Keratinocyte (primary cell): ENCODE measurements at regions not wholly inside any gene's neighbourhood (a gene's known extent, or its start where the extent isn't known, plus 50 kb on each side); places are given as distances from the start of the nearest gene placed in this dataset.

Experiments used
- DNase-seq: peaks from one replicate; pipeline ENCODE4 v3.0.0-alpha.2; 2011; ENCODE audit warnings: low read depth, missing footprints, low spot score
- FAIRE-seq: peaks from 2 replicates; lab custom pipeline; 2011; peaks lifted over from hg19 to GRCh38; lab: Jason Lieb, UNC
- H2AFZ ChIP-seq: 2 replicates; pipeline ENCODE4 v1.6.0; 2012; ENCODE audit warnings: low read length, control low read depth, inconsistent platforms; ENCODE audit not compliant: control insufficient read depth
- H3K27ac ChIP-seq: 2 replicates; pipeline ENCODE4 v1.5.1; 2011; ENCODE audit warnings: low read length; ENCODE audit not compliant: control insufficient read depth, insufficient read depth
- H3K27me3 ChIP-seq: 3 replicates; pipeline ENCODE4 v1.6.0; 2011; ENCODE audit warnings: low read length; ENCODE audit not compliant: control insufficient read depth, insufficient read depth; ENCODE audit errors: extremely low read depth
- H3K36me3 ChIP-seq, 2 experiments: 2 replicates in 1 of 2; 3 replicates in 1 of 2; pipeline ENCODE4 v1.5.1; 2011; ENCODE audit warnings: low read length in 2 of 2, mild to moderate bottlenecking in 1 of 2; ENCODE audit not compliant: control insufficient read depth in 2 of 2, insufficient read depth in 2 of 2; ENCODE audit errors: extremely low read depth in 1 of 2
- H3K4me1 ChIP-seq: 3 replicates; pipeline ENCODE4 v1.5.1; 2011; ENCODE audit warnings: low read length; ENCODE audit not compliant: control insufficient read depth, insufficient read depth; ENCODE audit errors: extremely low read depth
- H3K4me2 ChIP-seq: 3 replicates; pipeline ENCODE4 v1.6.0; 2011; ENCODE audit warnings: low read depth, low read length; ENCODE audit not compliant: control insufficient read depth, insufficient read depth; ENCODE audit errors: extremely low read depth
- H3K4me3 ChIP-seq, 3 experiments: fragments of 200-600 bp in 1 of 3; sonication (generic) in 1 of 3; 2 replicates in 2 of 3; 3 replicates in 1 of 3; pipeline ENCODE4 v1.5.1; 2011 to 2016; ENCODE audit warnings: low read length in 3 of 3, mild to moderate bottlenecking in 3 of 3, control low read depth in 2 of 3, inconsistent platforms in 1 of 3, low read depth in 1 of 3, mixed read lengths in 1 of 3, mixed run types in 1 of 3, moderate library complexity in 1 of 3; ENCODE audit not compliant: control insufficient read depth in 2 of 3, insufficient read depth in 2 of 3; ENCODE audit errors: extremely low read depth in 1 of 3
- H3K79me2 ChIP-seq: 2 replicates; pipeline ENCODE4 v1.6.0; 2012; ENCODE audit warnings: low read length; ENCODE audit not compliant: control insufficient read depth, insufficient read depth
- H3K9ac ChIP-seq: 3 replicates; pipeline ENCODE4 v1.6.0; 2011; ENCODE audit warnings: low read length; ENCODE audit not compliant: control insufficient read depth, insufficient read depth; ENCODE audit errors: extremely low read depth
- H3K9me1 ChIP-seq: 3 replicates; pipeline ENCODE4 v1.6.0; 2011; ENCODE audit warnings: low read length; ENCODE audit not compliant: control insufficient read depth, insufficient read depth; ENCODE audit errors: extremely low read depth
- H3K9me3 ChIP-seq: 2 replicates; pipeline ENCODE4 v1.5.1; 2012; ENCODE audit warnings: low read depth, low read length; ENCODE audit not compliant: control insufficient read depth
- H4K20me1 ChIP-seq: 3 replicates; pipeline ENCODE4 v1.6.0; 2011; ENCODE audit warnings: low read length; ENCODE audit not compliant: control insufficient read depth, insufficient read depth; ENCODE audit errors: extremely low read depth
- EZH2 ChIP-seq: IDR thresholded peaks from one replicate; pipeline ENCODE4 v1.6.1; 2012; ENCODE audit warnings: inconsistent platforms, mild to moderate bottlenecking, low read length, moderate library complexity
- dilution Hi-C: fragments of 300-500 bp; cut with MboI; formaldehyde crosslinking; loops from one replicate; pipeline ENCODE4 v1.7.0; 2020; ENCODE audit warnings: low sequenced_read_pairs; ENCODE audit not compliant: extremely low pct_ligation_motif_present
- TF ChIP-seq, protein P1 (sequence below), 3 experiments: IDR thresholded peaks in 1 of 3; conservative IDR thresholded peaks in 1 of 3; optimal IDR thresholded peaks in 1 of 3; 2 replicates in 2 of 3; 3 replicates in 1 of 3; pipeline versions ENCODE3 to v1.5.1; 2011; ENCODE audit warnings: low read length in 3 of 3, mild to moderate bottlenecking in 3 of 3, moderate library complexity in 2 of 3, control low read depth in 1 of 3, inconsistent platforms in 1 of 3; ENCODE audit not compliant: insufficient read depth in 2 of 3; ENCODE audit errors: extremely low read depth in 1 of 3

DNA sequence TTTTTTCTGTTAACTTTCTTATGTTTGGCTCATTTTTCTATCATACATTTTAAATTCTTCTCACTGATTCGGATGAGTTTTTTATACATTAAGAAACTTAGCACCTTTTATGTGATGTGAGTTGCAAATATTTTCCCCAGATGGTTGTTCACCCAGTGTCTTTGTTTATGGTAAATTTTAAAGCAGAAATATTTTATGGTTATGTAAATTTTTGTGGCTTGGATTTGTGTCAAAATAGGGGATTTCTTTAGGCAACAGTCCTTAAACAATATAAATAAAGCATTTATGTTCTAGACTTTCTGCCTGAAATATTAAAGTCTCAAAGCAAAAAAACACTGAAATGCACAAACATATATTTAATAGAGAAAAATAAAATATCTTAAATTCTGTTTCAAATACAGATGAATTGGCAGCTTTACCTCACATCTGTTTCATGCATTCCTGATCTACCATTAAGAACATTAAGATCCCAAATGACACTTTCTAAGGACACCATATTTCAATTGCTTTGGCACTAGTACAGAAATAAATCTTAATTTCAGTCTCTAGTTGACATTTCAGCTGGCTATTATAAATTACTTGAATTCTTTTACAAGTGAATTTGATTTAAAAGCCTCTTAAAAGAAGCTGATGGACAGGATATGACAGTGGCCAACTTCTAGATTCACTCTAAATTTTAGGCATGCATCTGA is 646.6 kb downstream of the HACE1 start:
- H3K27me3 ChIP-seq, result no peaks in the 10 kb centered on the region
- no peaks in the 10 kb centered on the region for H3K9me1 ChIP-seq
- no peaks in the 10 kb centered on the region for H3K4me1 ChIP-seq
- dilution Hi-C loops, result no loop called here
- no peak overlapping the region for H2AFZ ChIP-seq
- no peaks in the 10 kb centered on the region for H3K36me3 ChIP-seq
- H3K27ac ChIP-seq, result no peak overlapping the region
- no peak for FAIRE-seq
- TF ChIP-seq, protein P1, sequence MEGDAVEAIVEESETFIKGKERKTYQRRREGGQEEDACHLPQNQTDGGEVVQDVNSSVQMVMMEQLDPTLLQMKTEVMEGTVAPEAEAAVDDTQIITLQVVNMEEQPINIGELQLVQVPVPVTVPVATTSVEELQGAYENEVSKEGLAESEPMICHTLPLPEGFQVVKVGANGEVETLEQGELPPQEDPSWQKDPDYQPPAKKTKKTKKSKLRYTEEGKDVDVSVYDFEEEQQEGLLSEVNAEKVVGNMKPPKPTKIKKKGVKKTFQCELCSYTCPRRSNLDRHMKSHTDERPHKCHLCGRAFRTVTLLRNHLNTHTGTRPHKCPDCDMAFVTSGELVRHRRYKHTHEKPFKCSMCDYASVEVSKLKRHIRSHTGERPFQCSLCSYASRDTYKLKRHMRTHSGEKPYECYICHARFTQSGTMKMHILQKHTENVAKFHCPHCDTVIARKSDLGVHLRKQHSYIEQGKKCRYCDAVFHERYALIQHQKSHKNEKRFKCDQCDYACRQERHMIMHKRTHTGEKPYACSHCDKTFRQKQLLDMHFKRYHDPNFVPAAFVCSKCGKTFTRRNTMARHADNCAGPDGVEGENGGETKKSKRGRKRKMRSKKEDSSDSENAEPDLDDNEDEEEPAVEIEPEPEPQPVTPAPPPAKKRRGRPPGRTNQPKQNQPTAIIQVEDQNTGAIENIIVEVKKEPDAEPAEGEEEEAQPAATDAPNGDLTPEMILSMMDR (optimal IDR thresholded peaks at IDR 0.05 in 1 of 3, IDR thresholded peaks at IDR 0.05 in 1 of 3, conservative IDR thresholded peaks at IDR 0.05 in 1 of 3; ENCODE audit: extremely low read depth in 1 of 3, insufficient read depth in 2 of 3, low read length in 3 of 3), result no peak
- no peak for TF ChIP-seq EZH2
- H3K9ac ChIP-seq, result no peak overlapping the region
- H3K4me3 ChIP-seq, result no peak overlapping the region
- H3K9me3 ChIP-seq, result no peaks in the 10 kb centered on the region
- no peak for DNase-seq
- H4K20me1 ChIP-seq, result no peaks in the 10 kb centered on the region
- H3K79me2 ChIP-seq, result no peaks in the 10 kb centered on the region
- no peak overlapping the region for H3K4me2 ChIP-seq

DNA sequence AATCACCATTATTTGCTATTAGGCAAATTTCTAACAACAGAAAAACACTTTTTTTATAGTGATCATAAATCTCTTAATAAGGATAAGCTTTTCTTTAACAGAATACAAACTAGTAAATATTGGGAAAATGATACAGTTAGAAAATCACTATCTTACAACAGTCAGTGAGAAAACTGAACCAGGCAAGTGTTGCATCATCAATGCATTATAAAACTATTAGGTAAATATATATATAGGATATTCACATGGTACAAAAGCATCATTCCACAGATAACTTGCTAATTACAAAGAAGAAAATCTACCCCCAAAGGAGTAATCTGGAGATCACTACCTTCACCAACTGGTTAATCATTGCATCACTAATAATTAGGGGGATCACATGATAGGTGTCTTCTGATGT is 652.1 kb downstream of the HACE1 start:
- FAIRE-seq (no peak), DNase-seq (no peak)
- dilution Hi-C loops, result no loop called here

More for the DNA sequence above, 652.1 kb downstream of the HACE1 start:
- H3K27me3 ChIP-seq, result no peaks in the 10 kb centered on the region
- no peaks in the 10 kb centered on the region for H3K4me1 ChIP-seq
- H3K9ac ChIP-seq, result no peak overlapping the region
- H3K27ac ChIP-seq, result no peak overlapping the region
- H3K4me2 ChIP-seq, result no peak overlapping the region
- no peaks in the 10 kb centered on the region for H3K9me3 ChIP-seq
- no peaks in the 10 kb centered on the region for H3K36me3 ChIP-seq
- H2AFZ ChIP-seq, result no peak overlapping the region
- H3K4me3 ChIP-seq, result no peak overlapping the region
- no peaks in the 10 kb centered on the region for H4K20me1 ChIP-seq
- no peaks in the 10 kb centered on the region for H3K79me2 ChIP-seq
- TF ChIP-seq, protein P1 (optimal IDR thresholded peaks at IDR 0.05 in 1 of 3, IDR thresholded peaks at IDR 0.05 in 1 of 3, conservative IDR thresholded peaks at IDR 0.05 in 1 of 3; ENCODE audit: extremely low read depth in 1 of 3, insufficient read depth in 2 of 3, low read length in 3 of 3), result no peak
- no peak for TF ChIP-seq EZH2
- H3K9me1 ChIP-seq, result no peaks in the 10 kb centered on the region
